ENCODE measurements at regions not wholly inside any gene's neighbourhood (a gene's known extent, or its start where the extent isn't known, plus 50 kb on each side); places are given as distances from the start of the nearest gene placed in this dataset.
"Not testable (repeated sequence)": the region's sequence is repeated elsewhere in the genome, so short reads cannot be mapped to it uniquely, and the experiment has no call there.

- DNase-seq (ENCODE audit: low spot score): no peak
Measured at GRCh38 chr10:62996925-62997324, 136.2 kb upstream of the NRBF2 start.

- no peak for DNase-seq (ENCODE audit: low spot score)
Measured at GRCh38 chr10:62996516-62996915, 136.6 kb upstream of the NRBF2 start.

GRCh38 chr10:62993121-62993520, 140.0 kb upstream of the NRBF2 start:
- no peak for DNase-seq (ENCODE audit: low spot score)

GRCh38 chr10:62992145-62992721, 140.9 kb upstream of the NRBF2 start:
- DNase-seq (ENCODE audit: low spot score): no peak

GRCh38 chr10:62990126-62990525, 143.0 kb upstream of the NRBF2 start:
- DNase-seq (ENCODE audit: low spot score): no peak

- no peak for DNase-seq (ENCODE audit: low spot score)
Measured at GRCh38 chr10:62985807-62986600, 147.1 kb upstream of the NRBF2 start.

- no peak for DNase-seq (ENCODE audit: low spot score)
Measured at GRCh38 chr10:62981096-62981495, 152.0 kb upstream of the NRBF2 start.

GRCh38 chr10:62980687-62981086, 152.4 kb upstream of the NRBF2 start:
- DNase-seq (ENCODE audit: low spot score): no peak

- no peak for DNase-seq (ENCODE audit: low spot score)
Measured at GRCh38 chr10:62979921-62980320, 153.2 kb upstream of the NRBF2 start.

GRCh38 chr10:62978482-62978881, 154.6 kb upstream of the NRBF2 start:
- DNase-seq (ENCODE audit: low spot score): no peak

GRCh38 chr10:62974795-62975194, 158.3 kb upstream of the NRBF2 start:
- not testable (repeated sequence) for DNase-seq (ENCODE audit: low spot score)

- DNase-seq (ENCODE audit: low spot score): no peak
Measured at GRCh38 chr10:62972103-62972502, 155.9 kb upstream of the EGR2 start.

- DNase-seq (ENCODE audit: low spot score): no peak
Measured at GRCh38 chr10:62964026-62964425, 147.9 kb upstream of the EGR2 start.

GRCh38 chr10:62961951-62962523, 145.9 kb upstream of the EGR2 start:
- DNase-seq (ENCODE audit: low spot score): no peak

GRCh38 chr10:62960416-62960815, 144.2 kb upstream of the EGR2 start:
- DNase-seq (ENCODE audit: low spot score): no peak

- no peak for DNase-seq (ENCODE audit: low spot score)
Measured at GRCh38 chr10:62959553-62959952, 143.4 kb upstream of the EGR2 start.

GRCh38 chr10:62958980-62959379, 142.8 kb upstream of the EGR2 start:
- DNase-seq (ENCODE audit: low spot score): no peak

- no peak for DNase-seq (ENCODE audit: low spot score)
Measured at GRCh38 chr10:62946278-62946677, 130.1 kb upstream of the EGR2 start.

GRCh38 chr10:62939698-62940097, 123.5 kb upstream of the EGR2 start:
- DNase-seq (ENCODE audit: low spot score): no peak

GRCh38 chr10:62938672-62939071, 122.5 kb upstream of the EGR2 start:
- no peak for DNase-seq (ENCODE audit: low spot score)

GRCh38 chr10:62937674-62938073, 121.5 kb upstream of the EGR2 start:
- DNase-seq (ENCODE audit: low spot score): no peak

- no peak for DNase-seq (ENCODE audit: low spot score)
Measured at GRCh38 chr10:62935022-62935421, 118.9 kb upstream of the EGR2 start.

GRCh38 chr10:62934258-62934657, 118.1 kb upstream of the EGR2 start:
- peak; percentile 34 for DNase-seq (ENCODE audit: low spot score)

GRCh38 chr10:62928763-62929162, 112.6 kb upstream of the EGR2 start:
- not testable (repeated sequence) for DNase-seq (ENCODE audit: low spot score)
